ENCODE measurements at regions not wholly inside any gene's neighbourhood (a gene's known extent, or its start where the extent isn't known, plus 50 kb on each side); places are given as distances from the start of the nearest gene placed in this dataset.

DNA sequence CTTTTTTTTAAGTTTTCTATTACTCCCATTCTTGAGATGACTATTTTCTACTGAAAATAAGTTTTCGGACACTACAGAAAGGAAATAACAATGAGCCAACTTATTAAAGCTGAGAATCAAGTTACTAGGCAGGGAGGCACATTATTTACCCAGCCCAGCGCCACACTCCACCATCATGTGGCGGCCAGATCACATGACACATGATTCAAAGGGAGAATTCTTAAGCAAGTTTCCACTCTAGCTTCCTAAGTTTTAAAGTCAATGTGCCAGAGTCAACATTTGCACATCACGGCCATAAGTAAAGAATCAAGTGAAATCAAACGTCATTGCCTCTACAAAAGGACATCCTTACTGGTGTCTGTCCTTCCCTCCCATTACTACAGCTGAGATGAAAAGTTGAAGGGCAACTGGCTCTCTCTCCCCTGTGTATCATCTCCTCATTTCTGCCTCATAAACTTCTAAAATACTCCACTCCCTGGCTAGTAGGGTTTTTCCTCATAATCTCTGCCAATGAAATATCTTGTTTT, 81.7 kb downstream of the KLF12 start:
- Histone ChIP-seq H4K20me1 (peaks cover 0 to 3% (median 0%) of the 10 kb centered on the region in 11 experiments; a peak in 3 of 22 replicates), H3K36me3 (peaks cover 0 to 20% (median 0%) of the 10 kb centered on the region in 11 experiments; a peak in 6 of 22 replicates), H3K4me2 (no peak overlapping the region), H3K27ac (no peak overlapping the region), H3K9me3 (replicated peaks in 1 of 11) (peaks cover 0 to 10% (median 5%) of the 10 kb centered on the region in 11 experiments; a peak in 6 of 22 replicates), H3K27me3 (no peaks in the 10 kb centered on the region), H3K4me3 (no peak overlapping the region), H3K4me1 (peaks cover 16 to 57% (median 32%) of the 10 kb centered on the region in 10 experiments), H3K9ac (no peak overlapping the region)
- TF ChIP-seq Cebpa-rat (IDR thresholded peaks at IDR 0.05): no peak

DNA sequence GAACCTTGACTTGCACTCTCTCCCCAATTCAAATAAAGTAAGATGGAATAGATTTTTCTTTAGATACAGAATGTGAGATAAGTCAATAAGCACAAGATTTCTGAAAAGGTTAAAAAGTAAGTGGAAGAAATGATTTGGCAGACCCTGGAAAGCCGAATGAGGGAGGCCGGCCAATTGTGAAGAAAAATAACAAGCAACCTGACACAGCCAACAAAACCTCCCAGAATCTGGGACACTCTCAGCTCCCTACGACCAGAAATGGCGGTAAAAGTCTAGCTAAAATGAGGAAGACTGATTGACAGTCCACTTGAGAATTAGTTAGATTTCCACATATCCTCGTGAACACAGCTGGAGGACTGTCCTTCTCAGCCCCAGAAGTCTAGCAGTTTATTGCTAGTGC, 85.4 kb downstream of the KLF12 start:
- peaks cover 0 to 24% (median 10%) of the 10 kb centered on the region in 10 experiments; a peak in 18 of 20 replicates for H3K4me1 ChIP-seq
- H3K27ac ChIP-seq: no peak overlapping the region
- no peak overlapping the region for H3K4me2 ChIP-seq
- H3K4me3 ChIP-seq: no peak overlapping the region
- peaks cover 0 to 3% (median 0%) of the 10 kb centered on the region in 11 experiments; a peak in 3 of 22 replicates for H4K20me1 ChIP-seq
- no peak for TF ChIP-seq Cebpa-rat (IDR thresholded peaks at IDR 0.05)
- peaks cover 0 to 37% (median 15%) of the 10 kb centered on the region in 11 experiments; a peak in 14 of 22 replicates for H3K36me3 ChIP-seq
- peaks cover 0 to 31% (median 22%) of the 10 kb centered on the region in 11 experiments; a peak in 15 of 22 replicates for H3K9me3 ChIP-seq (replicated peaks in 1 of 11)
- no peak overlapping the region for H3K9ac ChIP-seq
- H3K27me3 ChIP-seq: no peaks in the 10 kb centered on the region

DNA sequence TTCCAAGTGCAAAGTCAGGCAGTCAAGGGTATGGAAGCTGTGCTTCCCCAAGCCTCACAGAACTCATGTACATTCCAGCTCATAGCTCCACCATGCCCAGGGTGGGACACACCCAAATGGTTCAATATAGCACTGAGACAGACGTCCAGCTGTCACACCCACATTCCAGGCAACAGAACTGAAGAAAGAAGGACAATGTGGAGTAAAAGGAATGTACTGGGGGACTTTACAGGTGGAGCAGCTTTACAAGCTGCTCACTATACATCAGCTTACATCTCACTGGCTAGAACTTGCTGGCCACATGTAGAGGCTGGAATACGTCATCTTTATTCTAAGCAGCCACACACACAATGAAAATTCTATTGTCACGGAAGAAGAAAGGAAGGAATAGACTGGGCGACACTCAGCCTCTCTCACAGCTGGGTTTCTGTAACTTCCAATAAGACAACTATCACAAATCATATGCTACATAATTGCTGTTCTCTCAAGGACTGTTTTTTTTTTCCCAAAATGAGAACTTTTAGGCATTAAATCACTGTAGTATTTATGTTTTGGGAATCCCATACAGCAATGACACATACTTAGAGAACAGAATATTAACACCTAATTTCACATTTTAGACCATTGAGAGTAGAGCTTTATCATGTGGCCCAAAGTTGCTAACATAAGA, 86.1 kb downstream of the KLF12 start:
- H3K27me3 ChIP-seq: no peaks in the 10 kb centered on the region
- H3K9me3 ChIP-seq (replicated peaks in 1 of 11): peaks cover 0 to 28% (median 22%) of the 10 kb centered on the region in 11 experiments; a peak in 15 of 22 replicates
- H3K36me3 ChIP-seq: peaks cover 0 to 37% (median 14%) of the 10 kb centered on the region in 11 experiments; a peak in 13 of 22 replicates
- peaks cover 0 to 24% (median 10%) of the 10 kb centered on the region in 10 experiments; a peak in 18 of 20 replicates for H3K4me1 ChIP-seq
- no peak overlapping the region for H3K27ac ChIP-seq
- no peak for TF ChIP-seq Cebpa-rat (IDR thresholded peaks at IDR 0.05)
- no peak overlapping the region for H3K4me2 ChIP-seq
- no peak overlapping the region for H3K4me3 ChIP-seq
- H3K9ac ChIP-seq: no peak overlapping the region
- H4K20me1 ChIP-seq: peaks cover 0 to 3% (median 0%) of the 10 kb centered on the region in 11 experiments; a peak in 3 of 22 replicates

DNA sequence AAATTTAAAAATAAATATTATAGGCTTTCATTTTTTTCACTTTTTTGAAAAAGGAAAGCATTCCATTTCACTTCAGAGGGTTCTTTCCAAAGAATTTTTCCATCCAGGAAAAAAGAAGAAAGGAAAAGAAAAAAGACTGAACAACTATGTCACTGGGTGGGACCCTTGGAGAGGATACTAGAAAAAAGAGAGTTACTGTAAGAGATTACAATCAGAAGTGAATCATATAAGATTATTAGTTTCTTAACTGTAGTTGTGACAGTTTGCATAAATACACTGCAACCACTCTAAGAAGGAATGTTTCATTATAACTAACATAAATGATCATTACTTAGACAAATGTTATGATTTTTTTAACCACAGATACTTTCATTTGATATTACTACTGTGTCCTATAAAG, 87.8 kb downstream of the KLF12 start:
- Histone ChIP-seq H3K4me3 (no peak overlapping the region), H3K27ac (no peak overlapping the region), H3K9me3 (replicated peaks in 1 of 11) (peaks cover 0 to 22% (median 17%) of the 10 kb centered on the region in 11 experiments; a peak in 14 of 22 replicates), H3K27me3 (no peaks in the 10 kb centered on the region), H3K36me3 (peaks cover 0 to 31% (median 14%) of the 10 kb centered on the region in 11 experiments; a peak in 13 of 22 replicates), H3K9ac (no peak overlapping the region), H4K20me1 (peaks cover 0 to 3% (median 0%) of the 10 kb centered on the region in 11 experiments; a peak in 3 of 22 replicates), H3K4me2 (no peak overlapping the region), H3K4me1 (peaks cover 0 to 11% (median 7%) of the 10 kb centered on the region in 10 experiments; a peak in 18 of 20 replicates)
- TF ChIP-seq Cebpa-rat (IDR thresholded peaks at IDR 0.05): no peak

DNA sequence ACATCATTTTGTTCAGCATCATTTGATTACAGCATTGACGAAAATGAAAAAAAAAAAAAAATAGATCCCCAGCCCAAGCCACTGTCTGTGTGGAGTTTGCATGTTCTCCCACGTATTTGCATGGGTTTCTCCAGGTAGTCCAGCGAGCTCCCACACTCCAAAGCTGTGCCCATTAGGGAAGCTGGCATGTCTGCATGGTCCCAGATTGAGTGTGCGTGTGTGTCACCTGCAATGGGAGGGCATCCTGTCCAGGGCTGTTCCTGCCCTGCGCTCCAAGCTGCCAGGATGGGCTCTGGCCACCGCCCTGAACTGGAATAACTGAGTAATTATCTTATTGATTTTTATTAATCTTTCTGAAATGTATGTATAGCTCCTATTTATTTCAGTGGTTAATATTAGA, 88.6 kb downstream of the KLF12 start:
- Histone ChIP-seq H3K27me3 (no peaks in the 10 kb centered on the region), H3K9me3 (replicated peaks in 1 of 11) (peaks cover 0 to 29% (median 18%) of the 10 kb centered on the region in 11 experiments; a peak in 14 of 22 replicates), H3K27ac (no peak overlapping the region), H4K20me1 (peaks cover 0 to 3% (median 0%) of the 10 kb centered on the region in 11 experiments; a peak in 3 of 22 replicates), H3K36me3 (peaks cover 0 to 36% (median 14%) of the 10 kb centered on the region in 11 experiments; a peak in 13 of 22 replicates), H3K4me3 (no peak overlapping the region), H3K4me2 (no peak overlapping the region), H3K9ac (no peak overlapping the region), H3K4me1 (peaks cover 0 to 3% (median 0%) of the 10 kb centered on the region in 10 experiments; a peak in 2 of 20 replicates)
- no peak for TF ChIP-seq Cebpa-rat (IDR thresholded peaks at IDR 0.05)

DNA sequence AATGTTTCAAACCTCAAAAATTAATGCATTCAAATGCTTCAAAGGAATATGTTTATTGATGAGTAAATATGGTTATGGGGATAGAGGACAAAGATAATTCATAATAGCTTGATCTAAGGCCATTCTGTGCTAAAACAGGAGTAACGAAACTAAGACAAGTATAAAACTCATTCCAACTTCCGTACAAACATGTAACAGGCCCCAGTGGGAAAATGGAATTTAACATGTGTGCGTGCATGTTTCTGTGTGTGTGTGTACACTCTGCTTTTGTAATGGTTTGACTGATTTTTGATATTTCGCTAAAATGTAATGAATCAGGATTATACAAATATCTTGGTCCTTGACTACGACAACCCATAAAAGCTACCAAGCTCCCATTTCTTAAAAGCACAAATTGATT, 91.0 kb downstream of the KLF12 start:
- Histone ChIP-seq H3K9ac (no peak overlapping the region), H3K27me3 (no peaks in the 10 kb centered on the region), H3K36me3 (peaks cover 0 to 34% (median 17%) of the 10 kb centered on the region in 11 experiments; a peak in 14 of 22 replicates), H3K4me1 (peaks cover 0 to 3% (median 0%) of the 10 kb centered on the region in 10 experiments; a peak in 1 of 20 replicates), H3K4me3 (no peak overlapping the region), H3K27ac (no peak overlapping the region), H4K20me1 (no peaks in the 10 kb centered on the region; a peak in 2 of 22 replicates), H3K9me3 (replicated peaks in 1 of 11) (peaks cover 7 to 46% (median 30%) of the 10 kb centered on the region in 11 experiments; a peak in 19 of 22 replicates), H3K4me2 (no peak overlapping the region)
- TF ChIP-seq Cebpa-rat (IDR thresholded peaks at IDR 0.05): no peak

DNA sequence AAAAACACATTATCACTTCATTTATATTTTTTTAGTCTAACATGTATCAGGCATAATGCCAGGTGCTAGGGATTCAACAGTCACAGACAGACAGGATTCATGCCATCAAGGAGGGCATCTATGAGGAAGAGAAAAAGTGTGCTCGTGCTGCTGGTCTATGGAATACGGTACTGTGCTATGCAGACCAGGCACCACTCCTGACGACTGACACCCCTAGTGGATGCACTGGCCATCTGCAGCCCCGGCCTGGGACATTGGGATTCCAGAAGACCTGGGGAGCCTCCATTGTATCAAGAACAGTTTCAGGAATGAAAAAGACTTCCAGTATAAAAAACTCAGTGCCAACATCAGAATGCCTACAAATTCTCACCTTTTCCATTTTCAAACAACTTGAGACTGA, 94.0 kb downstream of the KLF12 start:
- peaks cover 0 to 36% (median 18%) of the 10 kb centered on the region in 11 experiments; a peak in 13 of 22 replicates for H3K36me3 ChIP-seq
- H3K9ac ChIP-seq: no peak overlapping the region
- no peaks in the 10 kb centered on the region for H4K20me1 ChIP-seq
- no peak overlapping the region for H3K4me2 ChIP-seq
- TF ChIP-seq Cebpa-rat (IDR thresholded peaks at IDR 0.05): no peak
- peaks cover 0 to 4% (median 0%) of the 10 kb centered on the region in 10 experiments; a peak in 1 of 20 replicates for H3K4me1 ChIP-seq
- no peaks in the 10 kb centered on the region for H3K27me3 ChIP-seq
- peaks cover 7 to 36% (median 24%) of the 10 kb centered on the region in 11 experiments; a peak in 19 of 22 replicates for H3K9me3 ChIP-seq (replicated peaks in 1 of 11)
- H3K27ac ChIP-seq: no peak overlapping the region
- no peak overlapping the region for H3K4me3 ChIP-seq

DNA sequence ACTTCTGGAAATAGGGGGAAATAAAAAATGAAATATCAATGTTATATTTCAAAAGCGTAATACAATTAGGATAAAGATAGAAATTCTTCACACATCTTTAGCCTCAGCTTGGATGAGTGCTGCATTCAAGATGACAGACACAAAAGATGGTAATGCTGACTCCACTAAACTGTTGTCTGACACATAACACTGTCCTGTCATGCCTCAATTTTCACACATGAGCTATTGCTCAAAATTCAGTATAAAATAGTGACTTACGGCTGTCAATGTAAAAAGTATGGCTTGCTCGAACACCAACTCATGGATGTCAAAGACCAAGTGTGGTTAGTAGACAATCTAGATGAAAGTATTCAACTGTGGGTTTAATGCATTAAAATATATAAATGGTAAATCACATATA, 94.5 kb downstream of the KLF12 start:
- Histone ChIP-seq H3K27me3 (no peaks in the 10 kb centered on the region), H3K9ac (no peak overlapping the region), H3K9me3 (replicated peaks in 1 of 11) (peaks cover 7 to 33% (median 20%) of the 10 kb centered on the region in 11 experiments; a peak in 19 of 22 replicates), H3K4me2 (no peak overlapping the region), H3K4me1 (peaks cover 0 to 4% (median 0%) of the 10 kb centered on the region in 10 experiments; a peak in 1 of 20 replicates), H4K20me1 (no peaks in the 10 kb centered on the region), H3K4me3 (no peak overlapping the region), H3K27ac (no peak overlapping the region), H3K36me3 (peaks cover 0 to 31% (median 14%) of the 10 kb centered on the region in 11 experiments; a peak in 10 of 22 replicates)
- no peak for TF ChIP-seq Cebpa-rat (IDR thresholded peaks at IDR 0.05)

DNA sequence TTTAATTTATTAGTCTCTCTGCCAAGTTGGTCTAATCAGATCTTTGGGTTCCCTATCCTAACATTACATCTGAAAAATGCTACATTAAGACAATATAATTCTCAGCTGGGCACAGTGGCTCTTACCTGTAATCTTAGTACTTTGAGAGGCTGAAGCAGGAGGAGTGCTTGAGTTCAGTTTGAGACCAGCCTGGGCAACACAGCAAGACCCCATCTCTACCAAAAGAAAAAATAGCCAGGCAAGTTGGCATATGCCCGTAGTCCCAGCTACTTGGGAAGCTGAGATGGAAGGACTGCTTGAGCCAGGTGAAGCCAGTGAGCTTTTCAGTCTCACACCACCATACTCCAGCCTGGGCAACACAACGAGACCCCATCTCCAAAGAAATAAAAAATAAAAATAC, 95.0 kb downstream of the KLF12 start:
- Histone ChIP-seq H3K27me3 (no peaks in the 10 kb centered on the region), H3K4me2 (no peak overlapping the region), H3K4me3 (no peak overlapping the region), H3K9me3 (replicated peaks in 1 of 11) (peaks cover 7 to 28% (median 15%) of the 10 kb centered on the region in 11 experiments; a peak in 18 of 22 replicates), H3K36me3 (peaks cover 0 to 27% (median 11%) of the 10 kb centered on the region in 11 experiments; a peak in 8 of 22 replicates), H4K20me1 (no peaks in the 10 kb centered on the region), H3K27ac (no peak overlapping the region), H3K9ac (no peak overlapping the region), H3K4me1 (peaks cover 0 to 4% (median 0%) of the 10 kb centered on the region in 10 experiments; a peak in 1 of 20 replicates)
- TF ChIP-seq Cebpa-rat (IDR thresholded peaks at IDR 0.05): no peak

Measured in BLaER1 treated with 17β-estradiol and CSF1 and Interleukin-3, amounts not matched to agents 10 nM and 100 nM (cell line).